RWPE1 (cell line): ENCODE measurements at regions not wholly inside any gene's neighbourhood (a gene's known extent, or its start where the extent isn't known, plus 50 kb on each side); places are given as distances from the start of the nearest gene placed in this dataset.
"Not testable (repeated sequence)": the region's sequence is repeated elsewhere in the genome, so short reads cannot be mapped to it uniquely, and the experiment has no call there.

ENCODE experiments used
- CTCF ChIA-PET: fragments of 350-600 bp; sonication (Branson Sonifier 250); formaldehyde crosslinking; extraction: SDS; loops from one replicate; lab custom pipeline; 2021; lab: Yijun Ruan, JAX
- POLR2A ChIA-PET: fragments of 400-600 bp; formaldehyde crosslinking; extraction: SDS; loops from one replicate; lab custom pipeline; 2020; ENCODE audit warnings: antibody characterized with exemption; ENCODE audit not compliant: low non-redundant PET; lab: Yijun Ruan, JAX
- DNase-seq: peaks from one replicate; pipeline ENCODE4 v3.0.0; 2012; ENCODE audit warnings: low spot score
- H3K27ac ChIP-seq: fragments of 450-650 bp; 2 replicates; pipeline ENCODE4 v1.5.1; 2017
- TF ChIP-seq, protein P1 (sequence below): fragments of 450-650 bp; conservative IDR thresholded peaks from 2 replicates; pipeline ENCODE4 v1.5.1; 2017; ENCODE audit warnings: low read depth, mild to moderate bottlenecking

GRCh38 chr12:87441511-87441910 lies 587.7 kb downstream of the C12orf50 start:
- ChIA-PET POLR2A (no interaction called here), CTCF (no interaction called here)

GRCh38 chr12:87439990-87440827 lies 589.0 kb downstream of the C12orf50 start:
- peak; percentile 65 for DNase-seq
- CTCF ChIA-PET = no interaction called here
- no peak overlapping the region for H3K27ac ChIP-seq
- POLR2A ChIA-PET = no interaction called here
- TF ChIP-seq, protein P1, sequence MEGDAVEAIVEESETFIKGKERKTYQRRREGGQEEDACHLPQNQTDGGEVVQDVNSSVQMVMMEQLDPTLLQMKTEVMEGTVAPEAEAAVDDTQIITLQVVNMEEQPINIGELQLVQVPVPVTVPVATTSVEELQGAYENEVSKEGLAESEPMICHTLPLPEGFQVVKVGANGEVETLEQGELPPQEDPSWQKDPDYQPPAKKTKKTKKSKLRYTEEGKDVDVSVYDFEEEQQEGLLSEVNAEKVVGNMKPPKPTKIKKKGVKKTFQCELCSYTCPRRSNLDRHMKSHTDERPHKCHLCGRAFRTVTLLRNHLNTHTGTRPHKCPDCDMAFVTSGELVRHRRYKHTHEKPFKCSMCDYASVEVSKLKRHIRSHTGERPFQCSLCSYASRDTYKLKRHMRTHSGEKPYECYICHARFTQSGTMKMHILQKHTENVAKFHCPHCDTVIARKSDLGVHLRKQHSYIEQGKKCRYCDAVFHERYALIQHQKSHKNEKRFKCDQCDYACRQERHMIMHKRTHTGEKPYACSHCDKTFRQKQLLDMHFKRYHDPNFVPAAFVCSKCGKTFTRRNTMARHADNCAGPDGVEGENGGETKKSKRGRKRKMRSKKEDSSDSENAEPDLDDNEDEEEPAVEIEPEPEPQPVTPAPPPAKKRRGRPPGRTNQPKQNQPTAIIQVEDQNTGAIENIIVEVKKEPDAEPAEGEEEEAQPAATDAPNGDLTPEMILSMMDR = no peak

More at GRCh38 chr12:87441511-87441910, 587.7 kb downstream of the C12orf50 start:
- TF ChIP-seq, protein P1 = no peak
- H3K27ac ChIP-seq = no peak overlapping the region
- DNase-seq = no peak

- DNase-seq = no peak
- H3K27ac ChIP-seq = no peak overlapping the region
- TF ChIP-seq, protein P1 = no peak
- CTCF ChIA-PET = interaction anchor here (0.7 kb wide), 1 partner anchor 1479 kb away, joined by 3 read pairs; no protein-coding TSS in a partner anchor
- POLR2A ChIA-PET = no interaction called here
These were observed 598.8 kb downstream of the C12orf50 start for GRCh38 chr12:87430444-87430843.

DNA sequence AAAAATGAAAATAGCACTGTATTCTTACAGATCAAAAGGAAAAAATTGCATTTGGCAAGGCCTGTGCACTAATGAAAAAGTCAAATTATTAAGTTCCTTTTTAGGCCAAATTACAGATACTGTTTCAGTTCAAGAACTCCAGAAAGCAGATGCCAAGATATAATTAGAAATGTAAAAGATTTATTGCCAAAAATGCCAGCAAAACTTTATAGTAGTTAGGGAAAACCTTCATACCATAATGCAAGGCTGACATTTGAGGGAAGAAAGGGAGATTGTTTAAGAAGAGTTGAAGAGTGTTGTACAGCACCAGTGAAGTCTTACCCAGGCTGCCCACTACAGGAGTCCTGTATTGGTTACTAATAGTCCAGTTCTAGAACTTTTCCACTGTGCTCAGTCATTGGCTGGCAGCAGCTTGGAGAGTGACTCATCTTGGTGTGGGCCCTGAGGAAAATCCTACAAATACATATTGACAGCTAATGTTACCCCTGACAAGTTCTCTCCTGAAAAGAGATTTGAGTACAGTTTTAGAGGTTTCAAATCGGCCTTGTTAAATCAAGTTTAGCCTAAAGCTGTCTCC lies 600.4 kb downstream of the C12orf50 start:
- ChIA-PET CTCF (interaction anchor here (0.6 kb wide), 1 partner anchor 401 kb away, joined by 3 read pairs; no protein-coding TSS in a partner anchor), POLR2A (no interaction called here)
- peak overlapping the region; percentile 82 for H3K27ac ChIP-seq
- peak; percentile 37 for DNase-seq
- TF ChIP-seq, protein P1 = no peak

DNA sequence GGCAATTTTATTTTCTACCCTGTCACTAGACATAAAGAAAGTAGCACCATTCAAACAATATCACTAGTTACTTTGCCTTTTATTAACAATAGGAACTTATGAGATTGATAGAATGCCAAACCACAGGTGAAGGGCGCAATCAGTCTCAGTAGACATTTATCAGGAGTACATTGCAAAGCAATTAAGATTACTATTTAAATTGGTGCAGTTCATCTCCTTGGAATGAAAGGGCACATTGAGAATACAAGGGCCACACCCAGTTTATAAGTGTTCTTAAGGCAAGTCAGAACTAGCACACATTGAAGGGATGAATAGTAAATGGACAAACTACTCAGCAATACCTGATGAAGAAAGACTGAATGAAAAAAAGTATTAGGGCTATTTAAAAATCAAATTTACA lies 601.4 kb downstream of the C12orf50 start:
- ChIA-PET POLR2A (no interaction called here), CTCF (no interaction called here)
- no peak overlapping the region for H3K27ac ChIP-seq
- peak; percentile 77 for DNase-seq
- TF ChIP-seq, protein P1 = no peak

DNA sequence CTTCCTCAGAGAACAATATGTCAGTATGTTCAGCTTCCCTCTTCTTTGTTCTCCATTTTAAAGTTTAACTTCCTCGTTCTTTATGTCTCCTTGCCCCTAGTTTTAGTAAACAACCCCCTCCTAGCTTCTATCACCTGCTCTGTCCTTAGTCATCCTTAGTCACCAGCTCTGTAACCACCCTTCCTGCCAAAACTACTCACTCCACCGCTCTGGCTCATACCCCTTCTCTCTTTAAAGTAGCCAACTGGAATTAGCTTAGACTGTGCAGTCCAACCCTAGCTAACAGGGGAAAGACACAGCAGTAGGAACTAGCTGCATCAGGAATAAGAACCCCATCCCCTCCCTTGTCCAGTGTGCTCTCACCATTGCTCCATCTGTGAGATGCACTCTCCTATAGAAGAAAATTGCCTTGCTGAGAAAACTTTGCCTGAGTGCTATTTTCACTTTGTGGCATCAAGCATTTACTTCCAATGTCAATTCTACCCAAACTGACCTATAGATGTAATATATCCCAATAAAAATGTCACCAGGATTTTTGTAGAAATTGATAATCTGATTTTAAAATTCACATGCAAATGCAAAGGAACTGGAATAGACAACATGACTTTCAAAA lies 603.2 kb downstream of the C12orf50 start:
- no peak overlapping the region for H3K27ac ChIP-seq
- POLR2A ChIA-PET = no interaction called here
- no peak for DNase-seq
- CTCF ChIA-PET = no interaction called here
- TF ChIP-seq, protein P1 = no peak

GRCh38 chr12:87421233-87421632 lies 608.0 kb downstream of the C12orf50 start:
- H3K27ac ChIP-seq, POLR2A ChIA-PET, DNase-seq, CTCF ChIA-PET: not testable (repeated sequence)
